HG03565 (cell line): ENCODE measurements at regions not wholly inside any gene's neighbourhood (a gene's known extent, or its start where the extent isn't known, plus 50 kb on each side); places are given as distances from the start of the nearest gene placed in this dataset.

Experiments
- ATAC-seq: cut with Tn5 transposase; IDR thresholded peaks from one replicate; pipeline ENCODE4 v1.9.1; 2021; ENCODE audit warnings: mild to moderate bottlenecking, moderate library complexity; ENCODE audit not compliant: unreplicated experiment

DNA sequence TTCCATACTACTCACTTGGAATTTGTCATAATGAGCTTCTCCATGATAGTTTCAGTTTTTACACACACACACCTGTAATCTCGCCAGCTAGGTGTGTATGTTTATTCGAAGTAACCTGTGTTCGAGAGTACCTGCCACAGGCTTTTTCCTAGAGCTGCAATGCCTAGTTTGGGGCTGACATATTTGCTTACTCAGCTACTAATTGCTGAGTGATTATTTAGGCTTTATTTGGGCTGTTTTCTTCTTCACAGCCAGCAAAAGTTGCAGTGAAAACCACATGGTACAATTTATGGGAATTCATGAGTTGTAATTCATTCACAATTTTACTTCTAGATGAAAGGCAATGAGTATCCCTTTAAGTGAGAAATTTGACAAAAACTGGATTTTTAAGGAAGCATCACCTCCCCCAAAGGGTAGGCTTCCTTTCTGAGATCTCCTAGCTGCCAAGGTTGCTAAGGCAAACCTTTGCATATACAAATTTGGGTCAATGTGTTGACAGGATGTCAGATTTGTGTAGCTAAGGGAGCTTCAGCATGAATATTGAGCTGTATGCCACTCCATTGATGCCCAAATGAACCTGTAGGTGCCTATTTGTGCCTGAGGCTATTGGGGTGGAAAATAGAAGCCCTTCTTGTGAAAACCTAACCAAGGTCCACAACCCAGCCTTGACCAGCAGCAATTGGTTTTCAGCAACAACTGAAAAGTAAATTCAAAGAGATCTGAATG lies 108.7 kb upstream of the OTX2 start:
- no peak for ATAC-seq

GRCh38 chr14:56905282-56905681 lies 95.0 kb upstream of the OTX2 start:
- ATAC-seq = no peak

GRCh38 chr14:56903304-56903969 lies 93.2 kb upstream of the OTX2 start:
- no peak for ATAC-seq

- ATAC-seq = no peak
These were observed 92.1 kb upstream of the OTX2 start for GRCh38 chr14:56902385-56902784.

GRCh38 chr14:56900726-56901125 lies 90.4 kb upstream of the OTX2 start:
- no peak for ATAC-seq

DNA sequence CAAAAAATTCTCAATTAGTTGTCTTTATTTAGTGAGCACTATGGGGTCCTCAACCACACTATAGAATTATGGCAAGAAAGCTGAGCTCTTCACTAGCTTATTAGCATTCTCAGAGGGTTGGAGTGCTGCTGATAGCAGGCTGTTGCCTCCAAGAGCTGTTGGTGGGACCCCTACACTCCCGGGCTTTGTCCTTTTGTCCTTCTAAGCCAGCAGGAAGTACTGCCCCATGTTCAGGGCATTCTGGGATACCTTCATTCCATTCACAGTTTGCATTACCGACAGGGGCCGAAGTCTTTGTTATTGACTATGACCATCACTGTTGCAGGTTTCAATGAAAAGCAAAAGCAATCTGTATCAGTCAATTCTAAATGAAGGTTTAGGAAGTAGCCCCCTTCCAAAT lies 89.5 kb upstream of the OTX2 start:
- ATAC-seq = no peak

DNA sequence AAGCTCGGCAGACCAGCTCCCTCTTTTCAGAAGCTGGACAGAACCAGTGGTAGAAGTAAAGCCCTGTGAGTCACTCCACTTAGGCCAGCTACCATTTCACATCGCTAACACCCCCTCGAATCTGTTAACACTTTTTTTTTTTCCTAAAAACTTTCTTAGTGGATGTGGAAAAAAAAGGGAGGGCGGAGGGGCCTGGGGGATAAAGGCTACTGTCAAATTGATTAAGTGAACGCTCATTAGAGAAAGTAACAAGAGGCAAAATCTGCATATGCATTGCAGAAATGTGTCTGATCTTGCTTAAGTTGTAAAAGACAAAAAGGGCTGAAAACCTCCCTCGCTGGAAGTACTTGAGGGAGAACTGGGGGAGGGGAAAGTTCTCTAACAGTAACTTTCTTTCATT lies 86.6 kb upstream of the OTX2 start:
- ATAC-seq = no peak

DNA sequence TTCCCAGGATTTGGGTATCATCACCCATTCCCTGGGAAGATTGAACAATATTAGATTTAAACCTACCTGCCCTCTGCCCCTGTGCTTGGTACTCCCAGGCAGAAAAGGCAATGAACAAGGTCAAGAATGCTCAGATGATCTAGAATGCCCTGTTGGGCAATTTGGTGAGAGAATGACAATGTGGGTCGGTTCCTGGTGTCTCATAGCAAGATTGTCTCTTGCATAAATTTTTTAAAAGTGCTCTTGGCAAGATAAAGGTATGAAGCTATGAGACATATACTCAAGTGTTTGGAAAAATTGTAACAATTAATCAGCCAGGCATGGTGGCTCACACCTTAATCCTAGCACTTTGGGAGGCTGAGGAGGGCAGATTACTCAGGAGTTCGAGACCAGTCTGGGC lies 86.0 kb upstream of the OTX2 start:
- no peak for ATAC-seq

GRCh38 chr14:56895154-56895553 lies 84.9 kb upstream of the OTX2 start:
- ATAC-seq = no peak

DNA sequence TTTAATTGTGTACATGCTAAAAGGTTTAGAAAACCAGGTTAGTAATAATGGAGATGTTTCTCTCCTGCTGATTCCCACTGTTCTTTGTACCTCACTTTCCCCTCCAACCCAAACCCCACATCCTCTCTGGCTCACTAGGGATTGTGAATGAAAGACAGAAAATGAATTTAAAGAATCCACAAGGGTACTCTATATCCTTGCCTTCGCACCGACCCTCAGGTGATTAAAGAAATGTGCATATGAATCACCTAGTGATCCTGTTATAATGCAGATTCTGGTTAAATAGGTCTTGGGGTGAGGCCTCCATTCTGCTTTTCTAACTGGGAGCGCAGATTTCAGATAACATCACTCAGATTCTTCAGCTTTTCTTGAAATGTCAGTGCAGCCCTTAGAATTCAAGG lies 84.3 kb upstream of the OTX2 start:
- ATAC-seq = no peak

GRCh38 chr14:56892959-56893358 lies 82.7 kb upstream of the OTX2 start:
- no peak for ATAC-seq

DNA sequence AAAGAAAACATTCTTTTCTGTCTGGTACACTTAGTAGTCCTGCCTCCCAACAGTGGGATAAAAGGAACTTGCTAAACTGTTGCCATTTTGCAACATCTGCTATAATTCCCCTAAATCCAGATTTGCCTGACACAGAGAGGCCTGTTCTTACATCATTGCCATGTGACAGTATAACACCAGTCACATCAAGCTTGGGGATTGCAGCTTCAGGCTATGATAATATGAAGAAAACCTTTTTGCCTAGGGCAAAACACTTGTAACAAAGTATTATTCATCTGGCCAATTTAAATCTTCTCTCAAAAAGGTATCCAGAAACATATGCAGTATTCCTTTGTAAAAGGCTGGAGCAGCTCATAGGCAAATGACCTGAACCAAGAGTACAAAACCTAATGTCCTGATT lies 80.9 kb upstream of the OTX2 start:
- ATAC-seq = no peak

- ATAC-seq = no peak
These were observed 79.4 kb upstream of the OTX2 start for GRCh38 chr14:56889705-56890104.

DNA sequence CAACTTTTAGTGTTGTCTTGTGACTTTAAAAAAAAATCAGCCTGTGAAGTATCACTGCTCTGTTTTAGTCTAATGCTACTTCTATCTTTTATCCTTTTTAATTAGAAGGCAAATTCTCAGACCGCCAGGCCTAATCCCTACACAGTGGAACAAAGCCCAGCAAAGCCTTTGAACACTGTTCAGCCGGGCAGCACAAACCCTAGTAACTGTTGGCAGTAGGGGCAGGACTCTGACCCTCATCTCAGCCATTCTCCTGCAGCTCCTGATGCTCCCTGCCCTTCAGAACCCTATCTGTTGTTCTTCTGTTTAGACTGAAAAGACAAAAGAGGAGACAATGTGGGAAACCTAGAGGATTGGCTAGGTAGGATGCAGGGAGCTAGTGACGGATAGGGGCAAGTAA lies 78.0 kb upstream of the OTX2 start:
- no peak for ATAC-seq

GRCh38 chr14:56887216-56887615 lies 76.9 kb upstream of the OTX2 start:
- no peak for ATAC-seq

- no peak for ATAC-seq
These were observed 76.3 kb upstream of the OTX2 start for GRCh38 chr14:56886471-56887062.

- no peak for ATAC-seq
These were observed 75.5 kb upstream of the OTX2 start for GRCh38 chr14:56885825-56886224.

GRCh38 chr14:56884617-56885016 lies 74.3 kb upstream of the OTX2 start:
- ATAC-seq = no peak

DNA sequence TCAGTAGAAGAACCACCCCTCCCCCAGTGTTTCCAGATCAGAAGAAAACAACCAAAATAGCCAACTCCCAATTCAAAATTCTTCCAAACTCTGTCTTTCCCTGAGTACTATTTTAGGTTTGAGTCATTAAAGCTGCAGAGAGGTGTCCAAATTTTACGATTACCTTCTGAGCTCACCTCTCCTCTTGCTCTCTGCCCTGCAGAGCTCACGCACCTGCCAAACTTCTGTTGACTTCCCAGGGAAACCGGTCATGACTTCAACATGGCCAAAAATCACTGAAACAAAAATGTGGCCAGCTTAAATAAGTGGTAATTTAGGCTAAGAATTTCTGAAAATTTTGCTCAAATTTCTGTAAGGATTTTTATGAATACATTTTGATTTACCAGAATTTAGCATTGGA lies 70.9 kb upstream of the OTX2 start:
- no peak for ATAC-seq

DNA sequence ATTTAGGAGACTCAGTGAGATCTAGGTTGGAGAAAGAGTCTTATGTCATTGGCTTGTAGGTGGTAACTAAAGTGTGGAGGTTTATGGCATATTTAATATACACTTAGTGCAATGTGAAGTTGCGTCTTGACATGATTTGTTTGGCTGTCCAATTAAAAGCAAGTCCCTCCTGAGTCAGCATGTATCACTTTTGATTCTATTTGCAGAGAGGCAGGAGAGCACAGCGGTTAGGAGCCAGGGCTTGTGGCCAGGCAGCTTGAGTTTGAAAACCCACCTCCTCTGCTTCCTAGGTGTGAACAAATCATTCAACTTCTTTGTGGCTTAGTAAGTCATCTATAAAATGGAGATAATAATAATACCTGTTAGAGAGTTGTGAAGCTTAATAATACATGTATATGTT lies 68.5 kb upstream of the OTX2 start:
- no peak for ATAC-seq

DNA sequence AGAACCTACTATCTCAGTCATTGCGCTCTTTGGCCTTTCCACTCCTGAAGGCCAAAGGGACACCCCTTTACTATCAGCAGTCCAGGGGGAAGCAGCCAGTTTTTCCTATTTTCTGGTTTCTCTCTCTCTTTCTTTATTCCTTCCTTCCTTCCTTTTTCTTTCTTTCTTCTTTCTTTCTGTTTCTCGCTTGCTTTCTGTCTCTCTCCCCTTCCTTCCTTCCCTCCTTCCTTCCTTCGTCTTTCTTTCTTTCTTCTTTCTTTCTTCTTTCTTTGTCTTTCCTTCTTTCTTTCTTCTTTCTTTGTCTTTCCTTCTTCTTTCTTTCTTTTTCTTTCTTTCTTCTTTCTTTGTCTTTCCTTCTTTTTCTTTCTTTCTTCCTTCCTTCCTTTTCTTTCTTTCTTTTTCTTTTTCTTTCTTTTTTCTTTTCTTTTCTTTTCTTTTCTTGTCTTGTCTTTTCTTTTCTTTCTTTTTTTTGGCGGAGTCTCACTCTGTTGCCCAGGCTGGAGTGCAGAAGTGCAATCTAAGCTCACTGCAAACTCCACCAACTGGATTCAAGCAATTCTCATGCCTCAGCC lies 64.9 kb upstream of the OTX2 start:
- ATAC-seq = no peak

DNA sequence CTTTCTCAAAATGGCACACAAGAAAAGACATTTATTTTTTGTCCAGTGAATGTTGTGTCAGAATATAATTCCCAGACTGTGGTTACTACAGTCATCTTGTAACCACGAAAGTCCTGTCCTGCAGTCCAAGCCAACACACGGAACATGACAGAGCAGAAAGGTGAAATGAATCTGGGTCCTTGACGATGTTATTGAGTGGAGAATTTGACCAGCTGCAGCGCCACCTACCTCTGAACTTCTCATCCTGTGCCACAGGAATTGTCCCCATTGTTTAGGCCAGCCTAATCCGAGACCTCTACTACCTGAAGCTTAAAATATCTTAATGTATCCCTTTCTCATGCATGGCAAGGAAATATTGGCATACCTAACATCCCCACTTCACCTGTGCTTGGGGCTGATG lies 64.1 kb upstream of the OTX2 start:
- ATAC-seq = no peak
